DND-41 (cell line): ENCODE measurements at regions not wholly inside any gene's neighbourhood (a gene's known extent, or its start where the extent isn't known, plus 50 kb on each side); places are given as distances from the start of the nearest gene placed in this dataset.
"Not testable (repeated sequence)": the region's sequence is repeated elsewhere in the genome, so short reads cannot be mapped to it uniquely, and the experiment has no call there.

ENCODE experiments used
- EZH2 ChIP-seq: IDR thresholded peaks from 3 replicates; pipeline ENCODE4 v1.6.1; 2012; ENCODE audit warnings: borderline replicate concordance, low read depth, mild to moderate bottlenecking, moderate library complexity, low read length, inconsistent platforms; ENCODE audit not compliant: severe bottlenecking
- TF ChIP-seq, protein P1 (sequence below): IDR thresholded peaks from 2 replicates; pipeline ENCODE4 v1.5.1; 2012; ENCODE audit warnings: borderline replicate concordance, low read length, moderate library complexity, mild to moderate bottlenecking; ENCODE audit not compliant: poor library complexity, severe bottlenecking; ENCODE audit errors: extremely low read depth

GRCh38 chr12:96086190-96086589, 50.8 kb upstream of the LTA4H start:
- TF ChIP-seq, protein P1, sequence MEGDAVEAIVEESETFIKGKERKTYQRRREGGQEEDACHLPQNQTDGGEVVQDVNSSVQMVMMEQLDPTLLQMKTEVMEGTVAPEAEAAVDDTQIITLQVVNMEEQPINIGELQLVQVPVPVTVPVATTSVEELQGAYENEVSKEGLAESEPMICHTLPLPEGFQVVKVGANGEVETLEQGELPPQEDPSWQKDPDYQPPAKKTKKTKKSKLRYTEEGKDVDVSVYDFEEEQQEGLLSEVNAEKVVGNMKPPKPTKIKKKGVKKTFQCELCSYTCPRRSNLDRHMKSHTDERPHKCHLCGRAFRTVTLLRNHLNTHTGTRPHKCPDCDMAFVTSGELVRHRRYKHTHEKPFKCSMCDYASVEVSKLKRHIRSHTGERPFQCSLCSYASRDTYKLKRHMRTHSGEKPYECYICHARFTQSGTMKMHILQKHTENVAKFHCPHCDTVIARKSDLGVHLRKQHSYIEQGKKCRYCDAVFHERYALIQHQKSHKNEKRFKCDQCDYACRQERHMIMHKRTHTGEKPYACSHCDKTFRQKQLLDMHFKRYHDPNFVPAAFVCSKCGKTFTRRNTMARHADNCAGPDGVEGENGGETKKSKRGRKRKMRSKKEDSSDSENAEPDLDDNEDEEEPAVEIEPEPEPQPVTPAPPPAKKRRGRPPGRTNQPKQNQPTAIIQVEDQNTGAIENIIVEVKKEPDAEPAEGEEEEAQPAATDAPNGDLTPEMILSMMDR: not testable (repeated sequence)
- not testable (repeated sequence) for TF ChIP-seq EZH2
